K562 (cell line): ENCODE measurements at regions not wholly inside any gene's neighbourhood (a gene's known extent, or its start where the extent isn't known, plus 50 kb on each side); places are given as distances from the start of the nearest gene placed in this dataset.

Experiments used
- ATAC-seq: fragments of 200-7000 bp; cut with Tn5 transposase; 3 replicates; pipeline ENCODE4 v1.9.1; 2020; ENCODE audit warnings: moderate library complexity
- BruUV-seq: library from RNA; stranded (reverse); fragments of 400-500 nt; replicated peaks from 2 replicates; lab custom pipeline; 2021; lab: Mats Ljungman, UMichigan
- CTCF ChIA-PET: fragments of 300-600 bp; formaldehyde crosslinking; extraction: SDS; loops from one replicate; lab custom pipeline; 2021; ENCODE audit warnings: low intra/inter-chr PET ratio; lab: Yijun Ruan, JAX
- POLR2A ChIA-PET: fragments of 300-600, 350-650 bp; sonication (Branson Sonifier 250); formaldehyde crosslinking; extraction: SDS; loops from one replicate; lab custom pipeline; 2021; ENCODE audit warnings: antibody characterized with exemption, inconsistent platforms; lab: Yijun Ruan, JAX
- DNase-seq, 4 experiments: peaks; one replicate each; pipeline versions ENCODE4 v3.0.0 to v3.0.0-alpha.2; 2011 to 2018; ENCODE audit warnings: low spot score in 3 of 4, mixed read lengths in 3 of 4; ENCODE audit errors: extremely low read depth in 1 of 4
- FAIRE-seq: peaks from 2 replicates; lab custom pipeline; 2011; peaks lifted over from hg19 to GRCh38; lab: Jason Lieb, UNC
- H2AFZ ChIP-seq: 2 replicates; pipeline ENCODE4 v1.6.0; 2011; ENCODE audit warnings: low read depth, low read length, control low read depth, inconsistent platforms
- H3K27ac ChIP-seq: fragments of 200-600 bp; 3 replicates; pipeline ENCODE4 v1.8.0; 2011; ENCODE audit warnings: low read depth, mild to moderate bottlenecking, control low read depth, inconsistent platforms, low read length, moderate library complexity, mixed read lengths; ENCODE audit errors: extremely low read depth
- H3K27me3 ChIP-seq, 2 experiments: fragments of 300-600 bp in 1 of 2; 2 replicates in 1 of 2; 3 replicates in 1 of 2; pipeline versions ENCODE4 v1.6.0 to v1.8.0; 2011; ENCODE audit warnings: inconsistent platforms in 2 of 2, low read length in 2 of 2, mild to moderate bottlenecking in 1 of 2, mixed read lengths in 1 of 2, moderate library complexity in 1 of 2; ENCODE audit not compliant: control insufficient read depth in 2 of 2, insufficient read depth in 2 of 2
- H3K36me3 ChIP-seq: fragments of 300-600 bp; 3 replicates; pipeline ENCODE4 v1.8.0; 2011; ENCODE audit warnings: mild to moderate bottlenecking, low read length, inconsistent platforms; ENCODE audit not compliant: control insufficient read depth, insufficient read depth
- H3K4me1 ChIP-seq, 2 experiments: fragments of 200-600 bp in 1 of 2; replicated peaks in 1 of 2; 2 replicates in 1 of 2; 3 replicates in 1 of 2; pipeline versions ENCODE4 v1.5.1 to v1.8.0; 2011; ENCODE audit warnings: inconsistent platforms in 2 of 2, low read length in 2 of 2, mild to moderate bottlenecking in 1 of 2, mixed read lengths in 1 of 2, moderate library complexity in 1 of 2; ENCODE audit not compliant: control insufficient read depth in 2 of 2, insufficient read depth in 2 of 2
- H3K4me2 ChIP-seq: 2 replicates; pipeline ENCODE4 v1.6.1; 2011; ENCODE audit warnings: low read length, control low read depth, inconsistent platforms, mixed read lengths; ENCODE audit not compliant: insufficient read depth
- H3K4me3 ChIP-seq: fragments of 200-600 bp; sonication (generic), shearing (Covaris generic); 2 replicates; pipeline ENCODE4 v1.5.1; 2016; ENCODE audit warnings: control low read depth, inconsistent platforms
- H3K79me2 ChIP-seq: fragments of 200-600 bp; 3 replicates; pipeline ENCODE4 v1.8.0; 2011; ENCODE audit warnings: low read length, inconsistent platforms; ENCODE audit not compliant: control insufficient read depth, insufficient read depth
- H3K9ac ChIP-seq, 2 experiments: 2 replicates each; pipeline versions ENCODE4 v1.6.0 to v1.6.1; 2011; ENCODE audit warnings: low read depth in 2 of 2, low read length in 2 of 2, control low read depth in 1 of 2, inconsistent platforms in 1 of 2, mild to moderate bottlenecking in 1 of 2, mixed read lengths in 1 of 2; ENCODE audit not compliant: insufficient read depth in 1 of 2
- H3K9me1 ChIP-seq: one replicate; pipeline ENCODE4 v1.6.0; 2011; ENCODE audit warnings: inconsistent platforms, mild to moderate bottlenecking, low read length, moderate library complexity; ENCODE audit not compliant: control insufficient read depth, insufficient read depth
- H3K9me3 ChIP-seq: replicated peaks from 2 replicates; pipeline ENCODE4 v1.5.1; 2011; ENCODE audit warnings: low read depth, low read length, inconsistent platforms; ENCODE audit not compliant: control insufficient read depth, insufficient read depth
- H4K20me1 ChIP-seq: replicated peaks from 2 replicates; pipeline ENCODE4 v1.6.1; 2011; ENCODE audit warnings: low read length, inconsistent platforms, mixed read lengths; ENCODE audit not compliant: control insufficient read depth, insufficient read depth
- ARID2 ChIP-seq: fragments of 450-650 bp; IDR thresholded peaks from 2 replicates; pipeline ENCODE4 v1.6.1; 2017; ENCODE audit warnings: antibody characterized with exemption, mild to moderate bottlenecking
- ARID4B ChIP-seq: sonication (generic); formaldehyde crosslinking; IDR thresholded peaks from 2 replicates; pipeline ENCODE4 v1.8.0; 2022; ENCODE audit warnings: mild to moderate bottlenecking, missing genetic modification reagents
- CCAR2 ChIP-seq: fragments of 200-400 bp; formaldehyde crosslinking; IDR thresholded peaks from 2 replicates; pipeline ENCODE4 v1.6.1; 2017; ENCODE audit warnings: mild to moderate bottlenecking, low read depth, low read length
- CCNT2 ChIP-seq: IDR thresholded peaks from 2 replicates; pipeline ENCODE4 v1.6.1; 2011; ENCODE audit warnings: borderline replicate concordance, low read depth, mild to moderate bottlenecking, moderate library complexity, mixed read lengths, low read length; ENCODE audit not compliant: insufficient read length; ENCODE audit errors: extremely low read depth
- CREM ChIP-seq: IDR thresholded peaks from 2 replicates; pipeline ENCODE4 v1.6.1; 2014; ENCODE audit warnings: antibody characterized with exemption, low read depth
- RBFOX2 ChIP-seq: fragments of 200-400 bp; formaldehyde crosslinking; IDR thresholded peaks from 2 replicates; pipeline ENCODE4 v1.6.1; 2017; ENCODE audit warnings: low read depth, mild to moderate bottlenecking, low read length, moderate library complexity
- RREB1 ChIP-seq: fragments of 250-450 bp; sonication (Bioruptor Pico); IDR thresholded peaks from 2 replicates; pipeline ENCODE4 v1.4.0; 2020
- THRAP3 ChIP-seq: fragments of 450-650 bp; IDR thresholded peaks from 2 replicates; pipeline ENCODE4 v1.6.1; 2016; ENCODE audit warnings: mild to moderate bottlenecking, inconsistent platforms, borderline replicate concordance
- ZC3H11A ChIP-seq: IDR thresholded peaks from 2 replicates; pipeline ENCODE4 v1.6.1; 2012; ENCODE audit warnings: low read depth, low read length, improper control_type of control experiment
- WGBS: fragments of 100-300 bp; shearing (Covaris generic); methylation state at CpG from one replicate; pipeline ENCODE4 v1.1.6; 2016; ENCODE audit warnings: low coverage, mixed read lengths; ENCODE audit not compliant: insufficient coverage; ENCODE audit errors: missing lambda C conversion rate; 5-methylcytosine and 5-hydroxymethylcytosine counted together
- in situ Hi-C: fragments of 300-500 bp; cut with MboI; formaldehyde crosslinking; loops from 4 replicates; pipeline ENCODE4 v1.15.0; 2018; ENCODE audit warnings: inconsistent platforms, mixed read lengths
- intact Hi-C: fragments of 100-400 bp; cut with micrococcal nuclease; formaldehyde crosslinking; loops from 2 replicates; pipeline ENCODE4 v1.14.2; 2022

- H3K9me1 ChIP-seq: no peaks in the 10 kb centered on the region
- TF ChIP-seq ARID2 (no peak), CCAR2 (no peak), CREM (no peak), RREB1 (CRISPR knock-in tag) (no peak), ZC3H11A (no peak), THRAP3 (no peak), CCNT2 (no peak), RBFOX2 (no peak), ARID4B (no peak)
- H3K4me1 ChIP-seq: no peaks in the 10 kb centered on the region
- no peak overlapping the region for H3K9ac ChIP-seq
- H4K20me1 ChIP-seq: no peaks in the 10 kb centered on the region
- no peaks in the 10 kb centered on the region for H3K36me3 ChIP-seq
- FAIRE-seq (no peak), DNase-seq (no peak), ATAC-seq (no peak)
- no peaks in the 10 kb centered on the region for H3K79me2 ChIP-seq
- intact Hi-C loops (no loop called here), in situ Hi-C loops (no loop called here)
- no peak overlapping the region for H3K27ac ChIP-seq
- ChIA-PET POLR2A (no interaction called here), CTCF (no interaction called here)
- H3K9me3 ChIP-seq: no peaks in the 10 kb centered on the region
- WGBS: 0% methylated on average over 2 of the region's 3 CpGs
- no peak overlapping the region for H2AFZ ChIP-seq
- H3K27me3 ChIP-seq: no peaks in the 10 kb centered on the region
- no peak overlapping the region for H3K4me2 ChIP-seq
- H3K4me3 ChIP-seq: no peak overlapping the region
- BruUV-seq: no TSS peak
Observed at GRCh38 chr9:110031511-110032173, 176.3 kb downstream of the C9orf152 start.
